ENCODE measurements at regions not wholly inside any gene's neighbourhood (a gene's known extent, or its start where the extent isn't known, plus 50 kb on each side); places are given as distances from the start of the nearest gene placed in this dataset.

- TF ChIP-seq GATA2 (IDR thresholded peaks at IDR 0.05; ENCODE audit: low read depth, low read length) (no peak), GATA3 (IDR thresholded peaks at IDR 0.05; ENCODE audit: low read depth, low read length) (no peak)
Observed at GRCh38 chr7:32659853-32660252, 164.6 kb downstream of the AVL9 start.
